HCT116 (cell line): ENCODE measurements at regions not wholly inside any gene's neighbourhood (a gene's known extent, or its start where the extent isn't known, plus 50 kb on each side); places are given as distances from the start of the nearest gene placed in this dataset.
"Not testable (repeated sequence)": the region's sequence is repeated elsewhere in the genome, so short reads cannot be mapped to it uniquely, and the experiment has no call there.

Experiments
- CTCF ChIP-seq, 3 experiments: fragments of 200-600 bp in 1 of 3; sonication (generic) in 1 of 3; IDR thresholded peaks in 2 of 3; conservative IDR thresholded peaks in 1 of 3; 2 replicates each; pipeline ENCODE4 v1.5.1; 2012 to 2017; ENCODE audit warnings: low read depth in 2 of 3, low read length in 2 of 3, antibody characterized with exemption in 1 of 3, borderline replicate concordance in 1 of 3, control low read depth in 1 of 3, mild to moderate bottlenecking in 1 of 3, mixed read lengths in 1 of 3, mixed run types in 1 of 3, moderate library complexity in 1 of 3; ENCODE audit not compliant: insufficient read depth in 1 of 3
- EZH2 ChIP-seq: fragments of 200-600 bp; sonication (generic); IDR thresholded peaks from 2 replicates; pipeline ENCODE4 v1.6.1; 2017; ENCODE audit warnings: antibody characterized with exemption, mixed run types
- POLR2A ChIP-seq: IDR thresholded peaks from 2 replicates; pipeline ENCODE4 v1.7.0; 2011; ENCODE audit warnings: borderline replicate concordance; ENCODE audit not compliant: insufficient read depth, insufficient read length; ENCODE audit errors: extremely low read depth
- YY1 ChIP-seq: IDR thresholded peaks from 2 replicates; pipeline ENCODE4 v1.6.1; 2011; ENCODE audit warnings: low read length, low read depth, moderate library complexity, mild to moderate bottlenecking; ENCODE audit not compliant: insufficient replicate concordance; ENCODE audit errors: extremely low read depth
- TF ChIP-seq, protein P1 (sequence below): IDR thresholded peaks from 2 replicates; pipeline ENCODE4 v1.6.1; 2012; ENCODE audit warnings: low read depth

DNA sequence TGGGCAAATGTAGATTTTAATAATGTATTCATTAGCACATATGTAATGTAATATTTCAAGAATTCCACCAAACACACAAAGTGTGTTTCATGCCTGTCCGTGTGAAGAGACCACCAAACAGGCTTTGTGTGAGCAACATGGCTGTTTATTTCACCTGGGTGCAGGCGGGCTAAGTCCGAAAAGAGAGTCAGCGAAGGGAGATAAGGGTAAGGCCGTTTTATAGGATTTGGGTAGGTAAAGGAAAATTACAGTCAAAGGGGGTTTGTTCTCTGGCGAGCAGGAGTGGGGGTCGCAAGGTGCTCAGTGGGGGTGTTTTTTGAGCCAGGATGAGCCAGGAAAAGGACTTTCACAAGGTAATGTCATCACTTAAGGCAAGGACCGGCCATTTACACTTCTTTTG lies 875.8 kb downstream of the TBL1XR1 start:
- TF ChIP-seq CTCF (IDR thresholded peaks at IDR 0.05 in 2 of 3, conservative IDR thresholded peaks at IDR 0.05 in 1 of 3; ENCODE audit: borderline replicate concordance in 1 of 3, insufficient read depth in 1 of 3, low read depth in 2 of 3, low read length in 2 of 3); EZH2; YY1; POLR2A: not testable (repeated sequence)
- TF ChIP-seq, protein P1, sequence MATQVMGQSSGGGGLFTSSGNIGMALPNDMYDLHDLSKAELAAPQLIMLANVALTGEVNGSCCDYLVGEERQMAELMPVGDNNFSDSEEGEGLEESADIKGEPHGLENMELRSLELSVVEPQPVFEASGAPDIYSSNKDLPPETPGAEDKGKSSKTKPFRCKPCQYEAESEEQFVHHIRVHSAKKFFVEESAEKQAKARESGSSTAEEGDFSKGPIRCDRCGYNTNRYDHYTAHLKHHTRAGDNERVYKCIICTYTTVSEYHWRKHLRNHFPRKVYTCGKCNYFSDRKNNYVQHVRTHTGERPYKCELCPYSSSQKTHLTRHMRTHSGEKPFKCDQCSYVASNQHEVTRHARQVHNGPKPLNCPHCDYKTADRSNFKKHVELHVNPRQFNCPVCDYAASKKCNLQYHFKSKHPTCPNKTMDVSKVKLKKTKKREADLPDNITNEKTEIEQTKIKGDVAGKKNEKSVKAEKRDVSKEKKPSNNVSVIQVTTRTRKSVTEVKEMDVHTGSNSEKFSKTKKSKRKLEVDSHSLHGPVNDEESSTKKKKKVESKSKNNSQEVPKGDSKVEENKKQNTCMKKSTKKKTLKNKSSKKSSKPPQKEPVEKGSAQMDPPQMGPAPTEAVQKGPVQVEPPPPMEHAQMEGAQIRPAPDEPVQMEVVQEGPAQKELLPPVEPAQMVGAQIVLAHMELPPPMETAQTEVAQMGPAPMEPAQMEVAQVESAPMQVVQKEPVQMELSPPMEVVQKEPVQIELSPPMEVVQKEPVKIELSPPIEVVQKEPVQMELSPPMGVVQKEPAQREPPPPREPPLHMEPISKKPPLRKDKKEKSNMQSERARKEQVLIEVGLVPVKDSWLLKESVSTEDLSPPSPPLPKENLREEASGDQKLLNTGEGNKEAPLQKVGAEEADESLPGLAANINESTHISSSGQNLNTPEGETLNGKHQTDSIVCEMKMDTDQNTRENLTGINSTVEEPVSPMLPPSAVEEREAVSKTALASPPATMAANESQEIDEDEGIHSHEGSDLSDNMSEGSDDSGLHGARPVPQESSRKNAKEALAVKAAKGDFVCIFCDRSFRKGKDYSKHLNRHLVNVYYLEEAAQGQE: not testable (repeated sequence)
